WTC11 (cell line): ENCODE measurements at regions not wholly inside any gene's neighbourhood (a gene's known extent, or its start where the extent isn't known, plus 50 kb on each side); places are given as distances from the start of the nearest gene placed in this dataset.

Experiments
- SMAD4 ChIP-seq: sonication (generic); formaldehyde crosslinking; IDR thresholded peaks from 2 replicates; pipeline ENCODE4 v1.8.0; 2022; ENCODE audit warnings: mild to moderate bottlenecking, missing genetic modification reagents
- ZNF423 ChIP-seq: fragments of 250-450 bp; sonication (Bioruptor Pico); IDR thresholded peaks from 2 replicates; pipeline ENCODE4 v2.1.2; 2022; ENCODE audit warnings: mild to moderate bottlenecking, moderate library complexity
- TF ChIP-seq, protein P1 (sequence below): sonication (generic); formaldehyde crosslinking; conservative IDR thresholded peaks from 2 replicates; pipeline ENCODE4 v1.8.1; 2023; ENCODE audit warnings: mild to moderate bottlenecking, low read depth, missing genetic modification reagents, moderate library complexity
- TF ChIP-seq, protein P2 (sequence below): sonication (generic); formaldehyde crosslinking; conservative IDR thresholded peaks from 2 replicates; pipeline ENCODE4 v1.8.1; 2022; ENCODE audit warnings: mild to moderate bottlenecking, missing genetic modification reagents
- TF ChIP-seq, protein P3 (sequence below): sonication (generic); formaldehyde crosslinking; IDR thresholded peaks from 2 replicates; pipeline ENCODE4 v1.8.0; 2022; ENCODE audit warnings: mild to moderate bottlenecking, missing genetic modification reagents
- TF ChIP-seq, protein P4 (sequence below): sonication (generic); formaldehyde crosslinking; IDR thresholded peaks from 2 replicates; pipeline ENCODE4 v1.8.1; 2022; ENCODE audit warnings: missing genetic modification reagents, borderline replicate concordance

DNA sequence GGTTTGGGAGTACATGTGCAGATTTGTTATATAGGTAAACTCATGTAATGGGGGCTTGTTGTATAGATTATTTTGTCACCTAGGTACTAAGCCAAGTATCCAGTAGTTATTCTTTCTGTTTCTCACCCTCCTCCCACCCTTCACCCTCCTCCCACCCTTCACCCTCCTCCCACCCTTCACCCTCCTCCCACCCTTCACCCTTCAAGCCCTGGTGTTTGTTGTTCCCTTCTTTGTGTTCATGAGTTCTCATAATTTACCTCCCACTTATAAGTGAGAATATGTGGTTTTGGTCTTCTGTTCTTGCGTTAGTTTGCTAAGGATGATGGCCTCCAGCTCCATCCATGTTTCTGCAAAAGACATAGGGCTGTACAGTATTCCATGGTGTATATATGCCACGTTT lies 58.7 kb upstream of the OR10AD1 start (continued):
- TF ChIP-seq, protein P1, sequence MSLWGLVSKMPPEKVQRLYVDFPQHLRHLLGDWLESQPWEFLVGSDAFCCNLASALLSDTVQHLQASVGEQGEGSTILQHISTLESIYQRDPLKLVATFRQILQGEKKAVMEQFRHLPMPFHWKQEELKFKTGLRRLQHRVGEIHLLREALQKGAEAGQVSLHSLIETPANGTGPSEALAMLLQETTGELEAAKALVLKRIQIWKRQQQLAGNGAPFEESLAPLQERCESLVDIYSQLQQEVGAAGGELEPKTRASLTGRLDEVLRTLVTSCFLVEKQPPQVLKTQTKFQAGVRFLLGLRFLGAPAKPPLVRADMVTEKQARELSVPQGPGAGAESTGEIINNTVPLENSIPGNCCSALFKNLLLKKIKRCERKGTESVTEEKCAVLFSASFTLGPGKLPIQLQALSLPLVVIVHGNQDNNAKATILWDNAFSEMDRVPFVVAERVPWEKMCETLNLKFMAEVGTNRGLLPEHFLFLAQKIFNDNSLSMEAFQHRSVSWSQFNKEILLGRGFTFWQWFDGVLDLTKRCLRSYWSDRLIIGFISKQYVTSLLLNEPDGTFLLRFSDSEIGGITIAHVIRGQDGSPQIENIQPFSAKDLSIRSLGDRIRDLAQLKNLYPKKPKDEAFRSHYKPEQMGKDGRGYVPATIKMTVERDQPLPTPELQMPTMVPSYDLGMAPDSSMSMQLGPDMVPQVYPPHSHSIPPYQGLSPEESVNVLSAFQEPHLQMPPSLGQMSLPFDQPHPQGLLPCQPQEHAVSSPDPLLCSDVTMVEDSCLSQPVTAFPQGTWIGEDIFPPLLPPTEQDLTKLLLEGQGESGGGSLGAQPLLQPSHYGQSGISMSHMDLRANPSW, result no peak
- TF ChIP-seq, protein P2, sequence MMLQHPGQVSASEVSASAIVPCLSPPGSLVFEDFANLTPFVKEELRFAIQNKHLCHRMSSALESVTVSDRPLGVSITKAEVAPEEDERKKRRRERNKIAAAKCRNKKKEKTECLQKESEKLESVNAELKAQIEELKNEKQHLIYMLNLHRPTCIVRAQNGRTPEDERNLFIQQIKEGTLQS (CRISPR knock-in tag), result no peak
- TF ChIP-seq, protein P3, sequence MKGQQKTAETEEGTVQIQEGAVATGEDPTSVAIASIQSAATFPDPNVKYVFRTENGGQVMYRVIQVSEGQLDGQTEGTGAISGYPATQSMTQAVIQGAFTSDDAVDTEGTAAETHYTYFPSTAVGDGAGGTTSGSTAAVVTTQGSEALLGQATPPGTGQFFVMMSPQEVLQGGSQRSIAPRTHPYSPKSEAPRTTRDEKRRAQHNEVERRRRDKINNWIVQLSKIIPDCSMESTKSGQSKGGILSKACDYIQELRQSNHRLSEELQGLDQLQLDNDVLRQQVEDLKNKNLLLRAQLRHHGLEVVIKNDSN (CRISPR knock-in tag), result no peak
- TF ChIP-seq SMAD4 (CRISPR knock-in tag) (no peak), ZNF423 (CRISPR knock-in tag) (no peak)
- TF ChIP-seq, protein P4, sequence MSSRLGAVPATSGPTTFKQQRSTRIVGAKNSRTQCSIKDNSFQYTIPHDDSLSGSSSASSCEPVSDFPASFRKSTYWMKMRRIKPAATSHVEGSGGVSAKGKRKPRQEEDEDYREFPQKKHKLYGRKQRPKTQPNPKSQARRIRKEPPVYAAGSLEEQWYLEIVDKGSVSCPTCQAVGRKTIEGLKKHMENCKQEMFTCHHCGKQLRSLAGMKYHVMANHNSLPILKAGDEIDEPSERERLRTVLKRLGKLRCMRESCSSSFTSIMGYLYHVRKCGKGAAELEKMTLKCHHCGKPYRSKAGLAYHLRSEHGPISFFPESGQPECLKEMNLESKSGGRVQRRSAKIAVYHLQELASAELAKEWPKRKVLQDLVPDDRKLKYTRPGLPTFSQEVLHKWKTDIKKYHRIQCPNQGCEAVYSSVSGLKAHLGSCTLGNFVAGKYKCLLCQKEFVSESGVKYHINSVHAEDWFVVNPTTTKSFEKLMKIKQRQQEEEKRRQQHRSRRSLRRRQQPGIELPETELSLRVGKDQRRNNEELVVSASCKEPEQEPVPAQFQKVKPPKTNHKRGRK (CRISPR knock-in tag), result no peak
